Activated CD4-positive, alpha-beta T cell treated with anti-CD3 and anti-CD28 coated beads for 36 hours (primary cell): ENCODE measurements at regions not wholly inside any gene's neighbourhood (a gene's known extent, or its start where the extent isn't known, plus 50 kb on each side); places are given as distances from the start of the nearest gene placed in this dataset.
"Not testable (repeated sequence)": the region's sequence is repeated elsewhere in the genome, so short reads cannot be mapped to it uniquely, and the experiment has no call there.

Source experiments
- ATAC-seq: fragments of 200-7000 bp; cut with Tn5 transposase; one replicate; pipeline ENCODE4 v1.10.0; 2021; ENCODE audit warnings: mild to moderate bottlenecking, moderate library complexity
- CTCF ChIA-PET: fragments of 350-600 bp; sonication (Branson Sonifier 250); formaldehyde crosslinking; loops from one replicate; lab custom pipeline; 2021; ENCODE audit warnings: antibody characterized with exemption; lab: Charles Lee
- POLR2A ChIA-PET: fragments of 350-600 bp; sonication (Branson Sonifier 250); formaldehyde crosslinking; loops from one replicate; lab custom pipeline; 2021; ENCODE audit warnings: antibody characterized with exemption, inconsistent platforms; lab: Charles Lee
- DNase-seq: peaks from one replicate; pipeline ENCODE4 v3.0.0-alpha.2; 2020
- H3K27ac Mint-ChIP-seq: one replicate; pipeline ENCODE4 v1.8.0; 2021; ENCODE audit warnings: mixed read lengths
- H3K27me3 Mint-ChIP-seq: one replicate; pipeline ENCODE4 v1.8.0; 2021; ENCODE audit warnings: mixed read lengths
- H3K36me3 Mint-ChIP-seq: one replicate; pipeline ENCODE4 v1.8.0; 2021; ENCODE audit warnings: low read depth, mixed read lengths
- H3K4me1 Mint-ChIP-seq: one replicate; pipeline ENCODE4 v1.8.0; 2021; ENCODE audit warnings: mixed read lengths
- H3K4me3 Mint-ChIP-seq: one replicate; pipeline ENCODE4 v1.8.0; 2021; ENCODE audit warnings: mild to moderate bottlenecking, moderate library complexity, mixed read lengths
- H3K9me3 Mint-ChIP-seq: one replicate; pipeline ENCODE4 v1.8.0; 2021; ENCODE audit warnings: low read depth, mixed read lengths
- intact Hi-C, 2 experiments: fragments of 100-400 bp; cut with DNase I in 1 of 2; cut with micrococcal nuclease in 1 of 2; formaldehyde crosslinking; loops; one replicate each; pipeline versions ENCODE4 v1.14.2 to v1.15.1; 2022 to 2024; cut with DNase I, micrococcal nuclease

- H3K4me3 Mint-ChIP-seq, result no peak overlapping the region
- H3K27ac Mint-ChIP-seq, result no peak overlapping the region
- peaks cover 2% of the 10 kb centered on the region for H3K4me1 Mint-ChIP-seq
- ChIA-PET CTCF (no interaction called here), POLR2A (no interaction called here)
- no peak for DNase-seq
- intact Hi-C loops, result no loop called here
- H3K9me3 Mint-ChIP-seq, result peaks cover 4% of the 10 kb centered on the region
- no peaks in the 10 kb centered on the region for H3K36me3 Mint-ChIP-seq
- ATAC-seq, result no peak
- peaks cover 6% of the 10 kb centered on the region for H3K27me3 Mint-ChIP-seq
Measured at GRCh38 chrX:959595-959994, 252.9 kb downstream of the CRLF2 start.

DNA sequence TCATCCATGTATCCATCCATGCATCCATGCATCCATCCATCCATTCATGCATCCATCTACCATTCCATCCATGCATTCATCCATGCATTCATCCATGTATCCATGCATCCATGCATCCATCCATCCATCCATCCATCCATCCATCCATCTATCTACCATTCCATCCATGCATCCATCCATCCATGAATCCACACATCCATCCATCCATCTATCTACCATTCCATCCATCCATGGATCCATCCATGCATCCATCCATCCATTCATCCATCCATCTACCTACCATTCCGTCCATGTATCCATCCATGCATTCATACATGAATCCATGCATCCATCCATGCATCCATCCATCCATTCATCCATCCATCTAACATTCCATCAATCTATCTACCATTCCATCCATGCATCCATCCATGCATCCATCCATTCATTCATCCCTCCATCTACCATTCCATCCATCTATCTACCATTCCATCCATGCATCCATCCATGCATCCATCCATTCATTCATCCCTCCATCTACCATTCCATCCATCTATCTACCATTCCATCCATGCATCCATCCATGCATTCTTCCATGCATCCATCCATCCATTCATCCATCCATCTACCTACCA, 257.2 kb downstream of the CRLF2 start:
- H3K27ac Mint-ChIP-seq, ATAC-seq, H3K9me3 Mint-ChIP-seq, H3K36me3 Mint-ChIP-seq, intact Hi-C loops, POLR2A ChIA-PET, H3K27me3 Mint-ChIP-seq, H3K4me1 Mint-ChIP-seq, H3K4me3 Mint-ChIP-seq, DNase-seq, CTCF ChIA-PET: not testable (repeated sequence)

DNA sequence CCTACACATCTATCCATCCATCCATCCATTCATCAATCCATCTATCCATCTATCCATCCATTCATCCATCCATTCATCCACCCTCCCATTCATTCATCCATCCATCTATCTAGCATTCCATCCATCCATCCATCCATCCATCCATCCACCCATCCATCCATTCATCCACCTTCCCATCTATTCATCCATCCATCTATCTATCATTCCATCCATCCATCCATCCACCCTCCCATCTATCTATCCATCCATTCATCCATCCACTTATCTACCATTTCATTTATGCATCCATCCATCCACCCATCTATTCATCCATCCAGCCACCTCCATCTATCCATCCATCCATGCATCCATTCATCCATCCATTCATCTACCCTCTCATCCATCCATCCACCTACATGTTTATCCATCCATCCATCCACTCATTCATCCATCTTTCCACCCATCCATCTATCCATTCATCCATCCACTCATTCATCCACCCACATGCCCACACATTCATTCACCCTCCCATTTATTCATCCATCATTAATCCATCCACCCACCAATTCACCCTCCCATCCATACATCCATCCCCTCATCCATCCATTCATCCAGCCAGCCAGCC, 258.5 kb downstream of the CRLF2 start:
- Mint-ChIP-seq H3K36me3 (no peaks in the 10 kb centered on the region), H3K27ac (no peak overlapping the region), H3K9me3 (peaks cover 4% of the 10 kb centered on the region), H3K4me3 (no peak overlapping the region), H3K4me1 (no peaks in the 10 kb centered on the region), H3K27me3 (peaks cover 3% of the 10 kb centered on the region)
- ChIA-PET CTCF (no interaction called here), POLR2A (no interaction called here)
- no peak for ATAC-seq
- intact Hi-C loops, result no loop called here
- no peak for DNase-seq

DNA sequence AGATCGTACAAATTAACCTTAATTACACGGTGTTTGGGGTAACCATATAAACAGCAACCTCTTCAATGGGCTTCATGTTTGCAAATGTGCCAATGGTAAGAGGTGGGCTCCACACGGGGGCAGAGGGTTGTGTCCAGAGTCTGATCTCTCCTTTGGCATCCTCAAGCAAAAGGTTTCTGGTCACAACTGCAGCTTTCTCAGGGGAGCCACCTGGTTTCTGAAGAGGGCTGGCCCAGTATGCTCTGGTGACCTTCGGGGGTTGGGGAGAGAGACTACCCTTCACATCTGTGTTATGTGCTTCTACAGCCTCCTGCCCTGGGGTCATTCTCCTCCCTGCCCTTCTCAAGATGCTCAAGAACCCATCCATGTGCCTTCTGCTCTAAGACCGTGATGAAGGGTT, 259.6 kb downstream of the CRLF2 start:
- H3K27ac Mint-ChIP-seq, result no peak overlapping the region
- no peak overlapping the region for H3K4me3 Mint-ChIP-seq
- no peaks in the 10 kb centered on the region for H3K36me3 Mint-ChIP-seq
- POLR2A ChIA-PET, result no interaction called here
- H3K9me3 Mint-ChIP-seq, result peaks cover 4% of the 10 kb centered on the region
- DNase-seq, result no peak
- H3K4me1 Mint-ChIP-seq, result no peaks in the 10 kb centered on the region
- ATAC-seq, result no peak
- no peaks in the 10 kb centered on the region for H3K27me3 Mint-ChIP-seq
- CTCF ChIA-PET, result no interaction called here
- intact Hi-C loops, result no loop called here

DNA sequence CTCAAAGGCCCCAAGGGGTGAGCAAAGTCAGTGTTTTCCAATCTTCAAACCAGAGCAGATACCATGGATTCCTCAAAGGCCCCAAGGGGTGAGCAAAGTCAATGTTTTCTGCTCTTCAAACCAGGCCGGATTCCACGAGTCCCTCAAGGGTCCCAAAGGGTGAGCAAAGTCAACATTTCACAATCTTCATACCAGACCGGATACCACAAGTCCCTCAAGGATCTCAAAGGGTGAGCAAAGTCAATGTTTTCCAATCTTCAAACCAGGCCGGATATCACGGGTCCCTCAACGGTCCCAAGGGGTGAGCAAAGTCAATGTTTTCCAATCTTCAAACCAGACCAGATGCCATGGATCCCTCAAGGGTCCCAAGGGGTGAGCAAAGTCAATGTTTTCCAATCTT, 265.2 kb downstream of the CRLF2 start:
- ATAC-seq, intact Hi-C loops, H3K36me3 Mint-ChIP-seq, H3K4me3 Mint-ChIP-seq, H3K27ac Mint-ChIP-seq, H3K27me3 Mint-ChIP-seq, DNase-seq, H3K9me3 Mint-ChIP-seq, POLR2A ChIA-PET, H3K4me1 Mint-ChIP-seq, CTCF ChIA-PET: not testable (repeated sequence)

- no peaks in the 10 kb centered on the region for H3K36me3 Mint-ChIP-seq
- H3K4me1 Mint-ChIP-seq, result no peaks in the 10 kb centered on the region
- H3K27ac Mint-ChIP-seq, result no peak overlapping the region
- ATAC-seq, result no peak
- H3K27me3 Mint-ChIP-seq, result peaks cover 16% of the 10 kb centered on the region
- no peak overlapping the region for H3K4me3 Mint-ChIP-seq
- ChIA-PET CTCF (no interaction called here), POLR2A (no interaction called here)
- H3K9me3 Mint-ChIP-seq, result peaks cover 2% of the 10 kb centered on the region
- no peak for DNase-seq
- intact Hi-C loops, result no loop called here
Measured at GRCh38 chrX:943035-943434, 269.4 kb downstream of the CRLF2 start.

- no peaks in the 10 kb centered on the region for H3K36me3 Mint-ChIP-seq
- CTCF ChIA-PET, result no interaction called here
- POLR2A ChIA-PET, result no interaction called here
- ATAC-seq, result no peak
- peaks cover 16% of the 10 kb centered on the region for H3K27me3 Mint-ChIP-seq
- H3K27ac Mint-ChIP-seq, result no peak overlapping the region
- H3K4me3 Mint-ChIP-seq, result no peak overlapping the region
- no peaks in the 10 kb centered on the region for H3K9me3 Mint-ChIP-seq
- intact Hi-C loops, result no loop called here
- H3K4me1 Mint-ChIP-seq, result no peaks in the 10 kb centered on the region
- DNase-seq, result no peak
Measured at GRCh38 chrX:940691-941090, 271.8 kb downstream of the CRLF2 start.

GRCh38 chrX:936979-937769, 275.3 kb downstream of the CRLF2 start:
- intact Hi-C loops, result no loop called here
- POLR2A ChIA-PET, result no interaction called here
- Mint-ChIP-seq H3K27ac (no peak overlapping the region), H3K9me3 (no peaks in the 10 kb centered on the region), H3K4me3 (no peak overlapping the region), H3K4me1 (no peaks in the 10 kb centered on the region), H3K36me3 (no peaks in the 10 kb centered on the region), H3K27me3 (peaks cover 13% of the 10 kb centered on the region)
- CTCF ChIA-PET, result no interaction called here
- ATAC-seq (no peak), DNase-seq (no peak)

DNA sequence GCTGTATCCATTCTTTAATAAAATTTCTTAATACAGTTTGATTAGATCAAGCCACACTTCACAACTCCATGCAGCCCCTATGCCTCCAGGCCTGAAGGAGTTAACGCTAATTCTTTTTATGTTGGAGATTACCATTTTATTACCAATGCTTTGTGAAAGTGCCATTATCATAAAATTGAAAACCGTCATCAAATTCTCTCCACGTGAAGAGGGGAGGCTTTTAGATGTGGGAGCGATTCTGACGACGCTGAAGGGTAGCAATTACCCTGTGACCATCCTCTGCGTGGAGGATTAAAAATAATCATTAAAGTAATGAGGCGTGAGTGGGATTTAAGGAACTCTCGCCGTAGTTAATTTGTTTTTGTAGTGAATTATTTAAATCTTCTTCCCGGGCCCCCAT, 278.8 kb downstream of the CRLF2 start:
- no peaks in the 10 kb centered on the region for H3K27me3 Mint-ChIP-seq
- H3K4me3 Mint-ChIP-seq, result no peak overlapping the region
- no peaks in the 10 kb centered on the region for H3K4me1 Mint-ChIP-seq
- DNase-seq (no peak), ATAC-seq (no peak)
- POLR2A ChIA-PET, result no interaction called here
- CTCF ChIA-PET, result no interaction called here
- peaks cover 3% of the 10 kb centered on the region for H3K9me3 Mint-ChIP-seq
- intact Hi-C loops, result no loop called here
- H3K36me3 Mint-ChIP-seq, result no peaks in the 10 kb centered on the region
- no peak overlapping the region for H3K27ac Mint-ChIP-seq

- no peak overlapping the region for H3K27ac Mint-ChIP-seq
- H3K4me1 Mint-ChIP-seq, result no peaks in the 10 kb centered on the region
- no peaks in the 10 kb centered on the region for H3K36me3 Mint-ChIP-seq
- no peaks in the 10 kb centered on the region for H3K27me3 Mint-ChIP-seq
- ChIA-PET POLR2A (no interaction called here), CTCF (no interaction called here)
- ATAC-seq, result no peak
- no peak for DNase-seq
- no peak overlapping the region for H3K4me3 Mint-ChIP-seq
- intact Hi-C loops, result loop anchor here in 1 of 2 experiments (10.0 kb wide), 1 partner anchor 226 kb away; no protein-coding TSS in a partner anchor
- H3K9me3 Mint-ChIP-seq, result peaks cover 3% of the 10 kb centered on the region
Measured at GRCh38 chrX:928606-929005, 283.8 kb downstream of the CRLF2 start.

DNA sequence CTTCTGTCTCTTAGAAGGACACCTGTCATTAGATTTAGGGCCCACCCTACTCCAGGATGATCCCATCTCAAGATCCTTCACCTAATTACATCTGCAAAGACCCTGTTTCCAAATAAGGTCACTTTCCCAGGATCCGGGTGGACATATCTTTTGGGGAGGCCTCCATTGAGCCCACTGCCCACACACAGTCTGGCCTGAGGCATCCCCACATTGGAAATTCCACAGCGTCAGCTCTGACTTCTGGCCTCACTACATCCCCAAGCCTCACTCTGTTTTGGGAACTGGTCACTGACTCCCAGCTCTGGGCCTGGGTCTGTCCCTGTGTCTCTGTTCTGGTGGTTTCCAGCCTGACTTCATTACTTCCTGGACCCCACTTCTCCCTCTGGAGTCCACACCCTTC, 285.5 kb downstream of the CRLF2 start:
- H3K27ac Mint-ChIP-seq, result no peak overlapping the region
- ATAC-seq (no peak), DNase-seq (no peak)
- CTCF ChIA-PET, result no interaction called here
- no peaks in the 10 kb centered on the region for H3K36me3 Mint-ChIP-seq
- no peaks in the 10 kb centered on the region for H3K4me1 Mint-ChIP-seq
- H3K4me3 Mint-ChIP-seq, result no peak overlapping the region
- POLR2A ChIA-PET, result no interaction called here
- H3K27me3 Mint-ChIP-seq, result no peaks in the 10 kb centered on the region
- peaks cover 3% of the 10 kb centered on the region for H3K9me3 Mint-ChIP-seq
- intact Hi-C loops, result loop anchor here in 1 of 2 experiments (10.0 kb wide), 1 partner anchor 228 kb away; no protein-coding TSS in a partner anchor

DNA sequence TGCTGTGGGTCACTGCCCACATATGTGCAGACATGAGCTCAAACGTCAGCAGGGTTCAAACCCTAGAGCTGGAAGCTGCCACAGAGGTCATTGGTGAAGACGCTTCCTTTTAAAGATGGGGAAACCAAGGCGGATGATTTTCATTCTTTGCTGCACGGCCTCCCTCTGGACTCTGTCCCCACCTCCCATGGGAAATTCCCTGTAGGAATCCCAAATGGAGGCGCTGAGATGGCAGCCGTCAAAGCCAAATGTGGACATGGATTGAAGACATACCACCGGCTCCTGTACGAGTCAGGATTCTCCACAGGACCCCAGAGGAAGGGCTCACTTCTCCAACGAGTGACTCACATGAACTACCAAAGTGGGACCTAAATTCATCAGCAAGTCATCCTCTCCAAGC, 286.4 kb downstream of the CRLF2 start:
- Mint-ChIP-seq H3K9me3 (peaks cover 3% of the 10 kb centered on the region), H3K27me3 (no peaks in the 10 kb centered on the region), H3K27ac (no peak overlapping the region), H3K4me1 (no peaks in the 10 kb centered on the region), H3K36me3 (no peaks in the 10 kb centered on the region), H3K4me3 (no peak overlapping the region)
- no peak for DNase-seq
- CTCF ChIA-PET, result no interaction called here
- POLR2A ChIA-PET, result no interaction called here
- intact Hi-C loops, result loop anchor here in 1 of 2 experiments (10.0 kb wide), 1 partner anchor 229 kb away; no protein-coding TSS in a partner anchor
- no peak for ATAC-seq
